NCI-H748 (cell line): ENCODE measurements at regions not wholly inside any gene's neighbourhood (a gene's known extent, or its start where the extent isn't known, plus 50 kb on each side); places are given as distances from the start of the nearest gene placed in this dataset.
"Not testable (repeated sequence)": the region's sequence is repeated elsewhere in the genome, so short reads cannot be mapped to it uniquely, and the experiment has no call there.

Source experiments
- DNase-seq: peaks from one replicate; lab custom pipeline; 2025; ENCODE audit not compliant: unreplicated experiment; lab: John Stamatoyannopoulos, UW

GRCh38 chr12:66774929-66775328 lies 96.1 kb upstream of the GRIP1 start:
- no peak for DNase-seq

- no peak for DNase-seq
Observed at GRCh38 chr12:66775871-66776270, 97.0 kb upstream of the GRIP1 start.

GRCh38 chr12:66776974-66777373 lies 98.1 kb upstream of the GRIP1 start:
- no peak for DNase-seq

DNA sequence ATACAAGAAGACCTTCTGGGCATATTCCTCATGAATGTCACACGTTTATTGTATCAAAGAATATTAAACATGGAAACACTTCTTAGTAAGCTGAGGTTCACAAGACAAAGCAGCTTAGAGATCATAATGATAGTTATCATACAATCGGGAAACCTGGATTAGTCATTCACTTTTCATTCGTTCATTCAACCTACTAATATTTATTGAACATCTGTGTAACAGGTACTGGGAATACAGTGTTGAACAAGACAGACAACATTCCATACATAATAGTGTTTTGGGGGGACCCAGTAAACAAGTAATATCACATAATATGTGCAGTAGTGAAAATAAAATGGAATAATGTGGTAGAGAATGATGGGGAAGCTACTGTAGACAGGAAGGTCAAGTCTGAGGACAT lies 100.6 kb upstream of the GRIP1 start:
- DNase-seq = no peak

DNA sequence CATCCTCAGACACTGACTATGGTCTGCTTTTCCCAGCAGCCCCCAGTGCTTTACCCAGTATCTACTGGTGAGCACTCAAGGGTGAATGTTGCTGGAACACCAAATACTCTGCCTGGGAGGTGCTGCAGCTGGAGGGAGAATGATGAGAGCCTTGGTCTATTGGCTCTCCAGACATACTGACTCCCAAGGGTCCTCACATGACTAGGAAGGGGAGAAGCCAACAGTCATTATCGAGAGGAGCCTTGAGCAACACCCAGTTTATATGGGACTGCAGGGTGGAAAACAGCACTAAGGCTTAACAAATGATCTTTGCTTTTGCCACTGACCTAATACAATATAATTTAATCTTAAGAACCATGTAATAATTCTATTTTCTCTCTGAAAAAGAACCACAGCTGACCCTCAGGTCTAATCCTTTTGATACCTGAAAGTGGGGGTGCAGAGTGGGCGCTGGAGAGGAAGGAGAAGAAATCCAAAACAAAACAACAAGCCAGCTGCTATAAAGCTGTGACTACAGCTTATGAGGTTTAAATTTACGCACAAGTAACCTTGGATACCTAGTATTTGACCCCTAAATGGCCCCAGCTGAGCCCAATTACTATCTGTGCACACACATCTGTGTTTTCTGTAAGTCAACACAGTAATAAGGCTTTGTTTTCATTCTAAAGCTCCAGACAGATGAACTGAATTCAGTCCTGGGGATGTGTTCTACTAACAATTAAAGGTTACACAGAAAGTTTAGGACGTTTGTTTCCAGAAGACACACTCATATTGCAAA lies 107.8 kb upstream of the GRIP1 start:
- DNase-seq = peak; percentile 97

GRCh38 chr12:66799551-66799950 lies 120.7 kb upstream of the GRIP1 start:
- DNase-seq = peak; percentile 31

DNA sequence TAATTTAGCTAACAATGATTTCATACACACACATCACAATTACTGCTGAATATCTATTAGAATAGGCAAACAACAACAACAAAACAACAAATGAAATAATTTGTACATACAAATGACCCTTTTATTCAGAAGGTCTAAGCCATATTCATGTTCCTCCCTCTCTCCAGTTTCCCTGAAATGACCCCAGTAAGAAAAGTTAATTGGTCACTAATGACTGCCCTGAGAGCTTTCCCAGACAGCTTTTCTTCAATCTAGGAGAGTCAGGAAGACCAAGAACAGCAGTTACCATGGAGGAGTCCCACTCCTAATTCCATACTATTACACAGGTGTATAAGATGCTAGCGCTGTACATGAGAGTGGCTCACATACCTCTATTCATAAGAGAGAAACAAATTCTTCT lies 121.2 kb upstream of the GRIP1 start:
- peak; percentile 41 for DNase-seq

DNA sequence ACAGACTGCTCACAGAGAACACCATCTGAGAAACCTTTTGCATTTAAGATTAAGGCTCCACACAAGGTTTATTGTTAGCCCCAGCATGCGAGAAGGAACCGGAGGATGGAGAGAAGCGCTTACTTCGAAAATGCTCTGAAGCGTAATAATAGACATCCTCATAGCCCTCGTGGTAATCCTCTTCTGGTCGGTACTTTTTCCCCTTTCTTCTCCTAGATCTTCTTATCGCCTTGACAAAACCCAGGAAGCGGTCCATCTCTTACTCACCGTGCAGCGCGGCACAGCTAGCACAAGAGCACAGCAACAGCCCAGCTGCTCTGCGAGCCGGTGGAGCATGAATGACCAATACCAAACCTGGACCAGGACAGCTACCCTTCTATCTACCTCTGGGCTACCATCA lies 125.1 kb upstream of the GRIP1 start:
- peak; percentile 75 for DNase-seq

DNA sequence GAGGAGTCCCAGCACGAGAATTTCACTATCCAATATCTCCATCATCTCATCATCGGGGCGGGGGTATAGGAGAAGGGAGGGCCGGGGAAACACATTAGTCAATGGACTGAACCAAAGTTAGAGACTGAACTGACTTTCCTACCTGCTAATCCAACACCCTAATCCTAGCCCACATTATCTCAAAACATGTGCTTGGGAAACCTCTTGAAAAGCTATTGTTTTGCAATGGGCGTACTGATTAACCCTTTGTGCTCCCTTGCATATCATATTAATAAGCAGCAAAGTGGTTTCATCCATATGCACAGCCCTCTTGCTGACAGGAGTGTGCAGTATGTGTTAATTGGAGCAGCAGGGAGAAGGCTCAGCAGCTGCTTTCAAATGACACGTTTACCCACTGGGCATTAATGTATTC lies 125.7 kb upstream of the GRIP1 start:
- peak; percentile 93 for DNase-seq

DNA sequence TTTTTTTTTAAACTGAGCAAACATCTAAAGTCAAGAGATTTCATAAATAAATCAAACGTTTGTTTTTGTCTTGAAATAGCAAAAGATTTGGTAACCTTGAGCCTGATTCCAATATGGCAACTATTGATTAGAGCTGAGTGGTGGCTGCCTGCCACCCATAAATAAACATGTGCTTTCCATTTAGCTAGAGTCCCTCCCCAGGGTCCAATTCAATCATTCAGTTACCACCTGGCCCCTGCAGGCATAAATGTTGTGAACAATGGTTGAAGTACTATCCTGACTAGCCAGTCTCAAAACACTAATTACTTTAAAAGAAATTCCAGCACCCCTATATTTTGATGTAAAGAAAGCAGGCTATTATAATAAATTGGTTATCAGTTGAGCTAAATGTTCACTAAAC lies 129.7 kb upstream of the GRIP1 start:
- peak; percentile 82 for DNase-seq

DNA sequence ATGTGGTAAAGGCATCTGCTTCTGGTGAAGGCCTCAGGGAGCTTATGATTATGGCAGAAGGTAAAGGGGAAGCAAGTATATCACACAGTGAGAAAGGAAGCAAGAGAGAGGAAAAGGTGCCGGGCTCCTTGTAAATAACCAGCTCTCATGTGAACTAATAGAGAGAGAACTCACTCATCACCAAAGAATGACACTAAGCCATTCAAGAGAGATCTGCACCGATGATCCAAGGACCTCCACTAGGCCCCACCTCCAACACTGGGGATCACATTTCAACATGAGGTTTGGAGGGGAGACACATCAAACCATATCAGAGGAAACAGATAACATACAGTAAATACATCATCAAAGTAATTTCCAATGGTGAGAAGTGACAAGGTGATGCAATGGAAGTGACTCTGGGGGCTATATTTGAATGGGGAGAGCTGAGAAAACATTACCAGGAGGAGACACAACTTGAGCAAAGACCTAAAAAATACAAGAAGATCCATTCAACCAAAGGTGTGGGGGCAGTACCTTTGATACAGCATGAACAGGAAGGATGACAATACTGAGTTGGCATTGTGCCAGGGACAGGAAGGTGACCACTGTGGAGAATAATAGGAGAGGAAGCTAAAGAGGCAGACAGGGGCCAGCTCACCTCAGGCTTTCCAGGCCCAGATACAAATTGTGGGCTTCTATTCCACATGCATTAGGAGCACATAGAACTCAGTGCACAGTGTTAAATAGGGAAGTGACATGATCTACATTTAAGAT lies 134.4 kb upstream of the GRIP1 start:
- DNase-seq = peak; percentile 95

GRCh38 chr12:66819587-66819986 lies 140.7 kb upstream of the GRIP1 start:
- DNase-seq = no peak

- DNase-seq = no peak
Observed at GRCh38 chr12:66822961-66823360, 144.1 kb upstream of the GRIP1 start.

DNA sequence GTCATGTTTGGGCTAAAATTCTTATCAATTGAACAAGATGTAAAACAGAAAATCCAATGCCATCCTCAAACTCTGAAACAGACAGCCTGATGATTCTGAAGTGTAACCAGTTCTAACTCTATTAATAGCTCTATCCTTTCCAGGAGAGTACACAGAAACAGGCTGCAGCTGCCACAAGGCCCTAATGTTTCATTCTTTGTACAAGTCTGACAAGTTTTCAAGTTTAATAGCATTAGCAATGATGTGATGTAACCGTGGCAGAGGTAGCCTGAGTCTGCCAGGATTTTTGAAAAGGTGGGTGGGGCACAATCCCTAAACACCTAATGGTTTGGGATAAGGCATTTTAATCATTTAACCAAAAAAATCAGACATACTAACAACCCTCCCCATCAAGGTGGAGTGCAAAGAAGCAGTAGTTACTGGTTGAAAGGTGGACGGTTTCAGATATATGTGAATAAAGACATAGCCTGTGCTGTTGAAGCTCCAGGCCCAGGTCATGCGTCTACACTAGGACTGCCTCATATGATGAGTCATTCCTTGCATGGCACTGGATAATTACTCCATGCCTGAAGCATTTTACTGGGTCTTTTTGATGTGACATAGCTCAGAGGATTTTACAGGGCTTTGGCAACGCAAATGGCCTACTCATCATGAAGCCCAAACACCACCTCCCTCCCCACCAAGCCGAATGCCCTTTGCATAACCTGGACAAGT lies 145.1 kb upstream of the GRIP1 start:
- peak; percentile 20 for DNase-seq

DNA sequence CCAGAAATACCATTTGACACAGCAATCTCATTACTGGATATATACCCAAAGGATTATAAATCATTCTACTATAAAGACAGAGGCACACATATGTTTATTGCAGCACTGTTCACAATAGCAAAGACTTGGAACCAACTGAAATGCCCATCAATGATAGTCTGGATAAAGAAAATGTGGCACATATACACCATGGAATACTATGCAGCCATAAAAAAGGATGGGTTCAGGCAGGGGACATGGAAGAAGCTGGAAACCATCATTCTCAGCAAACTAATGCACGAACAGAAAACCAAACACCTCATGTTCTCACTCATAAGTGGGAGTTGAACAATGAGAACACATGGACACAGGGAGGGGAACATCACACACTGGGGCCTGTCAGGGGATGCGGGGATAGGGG lies 147.0 kb upstream of the GRIP1 start:
- DNase-seq = not testable (repeated sequence)

DNA sequence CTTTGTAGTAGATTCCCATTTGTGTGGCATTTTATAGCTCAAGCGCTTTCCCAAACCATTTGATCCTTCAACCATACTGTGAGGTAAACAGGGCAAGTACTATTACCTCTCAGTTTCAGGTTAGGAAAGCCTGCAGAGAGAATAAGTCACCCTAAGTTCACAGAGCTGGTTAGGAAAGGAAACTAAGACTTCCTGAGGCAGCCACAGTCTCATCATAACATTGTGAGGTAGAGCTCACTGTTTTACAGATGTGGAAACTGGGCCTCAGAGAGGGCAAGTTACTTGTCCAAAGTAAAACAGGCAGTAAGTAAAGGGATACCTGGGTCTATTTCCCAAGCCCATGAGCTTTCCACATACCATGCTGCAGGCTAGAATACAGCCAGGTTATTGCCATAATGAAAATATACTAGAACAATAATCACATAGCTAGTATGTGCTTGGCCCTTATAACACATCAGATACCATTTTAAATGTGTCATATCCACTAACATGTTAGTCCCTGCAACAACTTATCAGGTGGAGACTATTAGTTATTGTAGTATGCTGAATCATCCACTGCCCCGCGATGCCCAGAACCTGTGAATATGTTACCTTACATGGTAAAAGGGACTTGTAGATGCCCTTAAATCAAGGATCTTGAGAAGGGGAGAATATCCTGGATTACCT lies 150.9 kb upstream of the GRIP1 start:
- DNase-seq = no peak

- no peak for DNase-seq
Observed at GRCh38 chr12:66831495-66831894, 152.6 kb upstream of the GRIP1 start.

DNA sequence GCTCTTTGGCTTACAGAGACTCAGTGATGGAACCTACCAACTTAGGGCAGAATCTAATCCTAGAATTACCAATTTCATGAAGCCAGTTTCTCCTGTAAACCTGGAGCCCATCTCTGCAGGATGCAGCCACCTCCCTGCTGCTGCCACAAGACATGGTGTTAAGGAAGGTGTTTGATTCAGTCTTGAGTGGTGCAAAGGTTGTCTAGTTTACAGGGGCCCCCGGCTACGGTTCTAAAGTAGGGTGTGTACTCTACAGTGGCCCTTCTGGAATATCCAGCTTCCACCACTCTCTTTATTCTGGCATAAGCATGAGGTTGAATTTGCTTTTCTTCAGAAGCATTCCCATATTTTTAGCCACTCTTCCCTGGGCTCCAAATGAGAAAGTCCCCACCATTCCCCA lies 154.1 kb upstream of the GRIP1 start:
- DNase-seq = no peak

DNA sequence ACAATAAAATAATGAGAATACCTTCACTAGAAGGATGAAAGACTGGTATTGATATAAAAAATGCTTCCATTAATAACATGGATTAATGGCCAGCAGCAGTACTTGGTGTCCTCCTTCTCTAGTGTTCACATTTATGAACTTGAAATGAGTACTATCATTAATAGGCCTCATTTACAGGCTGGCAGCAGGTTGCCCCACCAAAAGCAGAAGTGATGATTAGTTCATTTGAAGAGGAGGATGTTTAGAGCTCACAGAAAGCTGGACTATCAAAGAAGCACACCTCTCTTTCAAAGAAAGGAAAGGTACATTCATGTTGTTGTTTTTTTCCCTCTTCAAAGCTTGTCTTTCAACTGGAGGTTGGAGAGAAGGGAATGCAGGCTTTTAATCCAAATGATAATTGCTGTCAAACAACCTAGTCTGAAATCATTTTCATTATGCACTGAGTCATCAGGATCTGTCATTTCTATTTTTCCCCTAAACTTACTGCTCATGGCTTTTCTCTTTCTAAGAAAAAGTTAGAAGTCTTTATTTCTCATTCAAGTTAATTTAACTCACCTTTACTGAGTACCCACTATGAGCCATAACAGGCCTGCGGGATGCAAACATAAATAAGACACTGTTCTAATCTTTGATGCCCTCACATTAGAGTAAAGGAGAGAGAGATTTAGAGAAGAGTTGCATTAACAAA lies 157.9 kb upstream of the GRIP1 start:
- no peak for DNase-seq

GRCh38 chr12:66837311-66837627 lies 158.4 kb upstream of the GRIP1 start:
- no peak for DNase-seq

- no peak for DNase-seq
Observed at GRCh38 chr12:66838366-66838765, 159.5 kb upstream of the GRIP1 start.
